ENCODE measurements at regions not wholly inside any gene's neighbourhood (a gene's known extent, or its start where the extent isn't known, plus 50 kb on each side); places are given as distances from the start of the nearest gene placed in this dataset.

DNA sequence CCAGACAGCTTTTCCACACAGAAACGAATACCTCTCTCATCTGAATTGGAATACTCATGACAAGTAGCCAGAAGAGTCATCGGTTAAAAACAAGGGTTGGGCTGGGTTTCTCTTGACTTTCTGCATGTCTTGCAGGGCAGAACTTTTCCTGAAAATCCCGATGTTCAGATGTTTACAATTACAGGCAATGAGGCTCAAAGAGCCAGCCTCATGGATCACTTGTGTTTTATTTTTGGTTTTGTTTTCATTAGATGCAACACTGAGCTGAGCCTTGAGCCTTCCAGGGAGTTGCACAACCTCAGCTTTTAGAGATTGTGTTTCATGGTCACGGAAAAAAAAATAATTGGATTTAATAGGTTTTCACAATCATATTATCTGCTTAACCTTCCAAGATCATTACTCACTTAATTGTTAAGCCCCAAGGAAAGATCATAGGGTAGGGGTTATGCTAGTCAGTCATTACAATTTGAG, 288.1 kb upstream of the PRDM1 start:
- H3K4me3 ChIP-seq (ENCODE audit: low read length): no peak overlapping the region
- POLR2A ChIA-PET: no interaction called here
- H3K4me3 Mint-ChIP-seq: no peak overlapping the region
- CTCF ChIA-PET: no interaction called here
- no peak overlapping the region for H3K27ac Mint-ChIP-seq
- intact Hi-C loops (cut with DNase I, micrococcal nuclease): no loop called here
- H3K27me3 Mint-ChIP-seq: peaks cover 1% of the 10 kb centered on the region
- H3K4me1 Mint-ChIP-seq (ENCODE audit: low read depth): peaks cover 4% of the 10 kb centered on the region
- H3K36me3 Mint-ChIP-seq (ENCODE audit: low read depth): no peaks in the 10 kb centered on the region
- no peak for ATAC-seq (ENCODE audit: poor library complexity)
- TF ChIP-seq, protein P1, sequence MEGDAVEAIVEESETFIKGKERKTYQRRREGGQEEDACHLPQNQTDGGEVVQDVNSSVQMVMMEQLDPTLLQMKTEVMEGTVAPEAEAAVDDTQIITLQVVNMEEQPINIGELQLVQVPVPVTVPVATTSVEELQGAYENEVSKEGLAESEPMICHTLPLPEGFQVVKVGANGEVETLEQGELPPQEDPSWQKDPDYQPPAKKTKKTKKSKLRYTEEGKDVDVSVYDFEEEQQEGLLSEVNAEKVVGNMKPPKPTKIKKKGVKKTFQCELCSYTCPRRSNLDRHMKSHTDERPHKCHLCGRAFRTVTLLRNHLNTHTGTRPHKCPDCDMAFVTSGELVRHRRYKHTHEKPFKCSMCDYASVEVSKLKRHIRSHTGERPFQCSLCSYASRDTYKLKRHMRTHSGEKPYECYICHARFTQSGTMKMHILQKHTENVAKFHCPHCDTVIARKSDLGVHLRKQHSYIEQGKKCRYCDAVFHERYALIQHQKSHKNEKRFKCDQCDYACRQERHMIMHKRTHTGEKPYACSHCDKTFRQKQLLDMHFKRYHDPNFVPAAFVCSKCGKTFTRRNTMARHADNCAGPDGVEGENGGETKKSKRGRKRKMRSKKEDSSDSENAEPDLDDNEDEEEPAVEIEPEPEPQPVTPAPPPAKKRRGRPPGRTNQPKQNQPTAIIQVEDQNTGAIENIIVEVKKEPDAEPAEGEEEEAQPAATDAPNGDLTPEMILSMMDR (IDR thresholded peaks at IDR 0.05): no peak
- H3K27me3 ChIP-seq (ENCODE audit: control insufficient read depth in 1 of 2, insufficient read depth in 2 of 2, low read length in 2 of 2): no peaks in the 10 kb centered on the region
- no peaks in the 10 kb centered on the region for H3K36me3 ChIP-seq (ENCODE audit: insufficient read depth, low read length)
- no peak for DNase-seq
- peaks cover 11% of the 10 kb centered on the region for H3K4me1 ChIP-seq (ENCODE audit: insufficient read depth, low read length)
- no peaks in the 10 kb centered on the region for H3K9me3 Mint-ChIP-seq
- H3K9me3 ChIP-seq (ENCODE audit: control insufficient read depth in 1 of 2, insufficient read depth in 1 of 2, low read length in 2 of 2): no peaks in the 10 kb centered on the region
- H3K27ac ChIP-seq (ENCODE audit: low read depth in 1 of 2, low read length in 2 of 2): no peak overlapping the region

DNA sequence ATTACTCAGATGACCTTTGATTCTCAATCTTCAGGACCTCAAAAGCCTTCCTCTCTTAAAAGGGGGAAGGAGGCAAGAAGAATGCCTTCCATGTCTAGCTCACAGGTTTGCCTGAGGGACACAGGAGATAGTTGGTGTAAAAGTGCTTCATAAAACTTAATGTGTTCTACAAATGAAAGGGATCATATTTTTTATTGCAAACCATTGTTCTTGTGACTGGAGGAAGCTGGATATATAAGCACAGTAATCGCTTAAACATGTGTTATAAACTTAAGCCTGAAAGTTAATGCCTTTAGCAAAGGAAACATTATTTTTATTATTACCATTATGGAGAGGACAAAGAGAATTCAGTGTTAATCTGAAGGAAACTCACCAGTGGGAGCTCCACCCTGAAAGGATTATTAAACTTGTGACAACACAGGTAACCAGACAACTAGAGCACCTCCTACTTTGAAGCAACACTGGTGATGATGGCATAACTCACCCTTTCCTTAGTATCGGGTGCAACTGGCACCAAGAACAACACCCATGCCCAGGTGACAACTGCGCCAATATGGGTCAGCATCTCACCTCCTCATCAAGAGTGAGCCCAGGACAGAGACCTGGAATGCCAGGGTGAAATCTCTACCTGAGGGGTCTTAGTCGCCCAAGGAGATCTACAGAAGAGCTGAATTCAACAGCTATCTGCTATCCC, 288.7 kb upstream of the PRDM1 start:
- Mint-ChIP-seq H3K9me3 (no peaks in the 10 kb centered on the region), H3K27me3 (peaks cover 5% of the 10 kb centered on the region), H3K36me3 (ENCODE audit: low read depth) (no peaks in the 10 kb centered on the region), H3K4me1 (ENCODE audit: low read depth) (peaks cover 8% of the 10 kb centered on the region), H3K27ac (no peak overlapping the region), H3K4me3 (no peak overlapping the region)
- Histone ChIP-seq H3K27me3 (ENCODE audit: control insufficient read depth in 1 of 2, insufficient read depth in 2 of 2, low read length in 2 of 2) (no peaks in the 10 kb centered on the region), H3K9me3 (ENCODE audit: control insufficient read depth in 1 of 2, insufficient read depth in 1 of 2, low read length in 2 of 2) (no peaks in the 10 kb centered on the region), H3K4me3 (ENCODE audit: low read length) (no peak overlapping the region), H3K27ac (ENCODE audit: low read depth in 1 of 2, low read length in 2 of 2) (no peak overlapping the region), H3K4me1 (ENCODE audit: insufficient read depth, low read length) (peaks cover 16% of the 10 kb centered on the region), H3K36me3 (ENCODE audit: insufficient read depth, low read length) (no peaks in the 10 kb centered on the region)
- intact Hi-C loops (cut with DNase I, micrococcal nuclease): no loop called here
- ChIA-PET POLR2A (no interaction called here), CTCF (no interaction called here)
- DNase-seq (no peak), ATAC-seq (ENCODE audit: poor library complexity) (no peak)
- TF ChIP-seq, protein P1 (IDR thresholded peaks at IDR 0.05): no peak

DNA sequence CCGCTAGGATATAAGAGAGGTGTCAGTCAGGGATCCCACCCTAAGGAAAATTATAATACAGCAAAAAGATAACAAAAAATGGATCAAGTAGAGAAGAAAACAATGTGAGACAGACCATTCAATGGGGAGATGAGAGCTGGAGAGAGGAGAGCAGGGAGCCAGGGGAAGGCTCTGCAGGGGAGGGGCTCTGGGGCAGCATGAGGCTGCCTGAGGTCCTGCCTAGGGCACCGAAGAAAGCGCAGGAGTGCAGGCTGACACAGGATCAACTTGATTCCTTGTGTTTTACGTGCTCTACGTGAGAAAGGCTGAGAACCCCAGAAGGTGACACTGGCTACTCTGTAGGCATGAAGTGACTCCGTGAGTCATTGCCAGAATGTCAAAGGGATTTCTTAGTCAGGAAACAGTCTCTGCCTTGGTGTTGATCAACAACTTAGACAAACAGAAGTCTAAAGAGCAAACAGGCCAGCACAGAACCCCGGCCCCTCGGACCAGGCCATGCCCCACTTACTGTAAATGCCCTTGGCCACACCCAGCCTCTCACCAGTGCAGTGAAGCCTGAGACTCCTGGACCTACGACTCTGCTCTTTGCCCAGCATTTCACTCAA, 290.1 kb upstream of the PRDM1 start:
- ATAC-seq (ENCODE audit: poor library complexity) (no peak), DNase-seq (peak in 1 of 14 experiments; percentile 17)
- H3K4me1 ChIP-seq (ENCODE audit: insufficient read depth, low read length): peaks cover 20% of the 10 kb centered on the region
- TF ChIP-seq, protein P1 (IDR thresholded peaks at IDR 0.05): no peak
- CTCF ChIA-PET: interaction anchor here (0.6 kb wide), 1 partner anchor 293 kb away, joined by 3 read pairs; no protein-coding TSS in a partner anchor
- H3K27ac ChIP-seq (ENCODE audit: low read depth in 1 of 2, low read length in 2 of 2): no peak overlapping the region
- H3K4me3 ChIP-seq (ENCODE audit: low read length): no peak overlapping the region
- intact Hi-C loops (cut with DNase I, micrococcal nuclease): no loop called here
- Mint-ChIP-seq H3K4me1 (ENCODE audit: low read depth) (peaks cover 16% of the 10 kb centered on the region), H3K36me3 (ENCODE audit: low read depth) (no peaks in the 10 kb centered on the region), H3K4me3 (no peak overlapping the region), H3K27me3 (peaks cover 5% of the 10 kb centered on the region), H3K27ac (no peak overlapping the region), H3K9me3 (no peaks in the 10 kb centered on the region)
- POLR2A ChIA-PET: interaction anchor here (0.7 kb wide), 1 partner anchor 322 kb away, joined by 4 read pairs; no protein-coding TSS in a partner anchor
- H3K36me3 ChIP-seq (ENCODE audit: insufficient read depth, low read length): no peaks in the 10 kb centered on the region
- H3K27me3 ChIP-seq (ENCODE audit: control insufficient read depth in 1 of 2, insufficient read depth in 2 of 2, low read length in 2 of 2): no peaks in the 10 kb centered on the region
- H3K9me3 ChIP-seq (ENCODE audit: control insufficient read depth in 1 of 2, insufficient read depth in 1 of 2, low read length in 2 of 2): no peaks in the 10 kb centered on the region
